Loucy (cell line): ENCODE measurements at regions not wholly inside any gene's neighbourhood (a gene's known extent, or its start where the extent isn't known, plus 50 kb on each side); places are given as distances from the start of the nearest gene placed in this dataset.

Experiments
- EZH2phosphoT487 ChIP-seq: fragments of 200-600 bp; IDR thresholded peaks from 2 replicates; pipeline ENCODE4 v1.6.1; 2018; ENCODE audit warnings: antibody characterized with exemption, mild to moderate bottlenecking, moderate library complexity, borderline replicate concordance
- TF ChIP-seq, protein P1 (sequence below): fragments of 200-600 bp; sonication (generic); conservative IDR thresholded peaks from 2 replicates; pipeline ENCODE4 v1.5.1; 2014; ENCODE audit warnings: mild to moderate bottlenecking, antibody characterized with exemption, low read length

DNA sequence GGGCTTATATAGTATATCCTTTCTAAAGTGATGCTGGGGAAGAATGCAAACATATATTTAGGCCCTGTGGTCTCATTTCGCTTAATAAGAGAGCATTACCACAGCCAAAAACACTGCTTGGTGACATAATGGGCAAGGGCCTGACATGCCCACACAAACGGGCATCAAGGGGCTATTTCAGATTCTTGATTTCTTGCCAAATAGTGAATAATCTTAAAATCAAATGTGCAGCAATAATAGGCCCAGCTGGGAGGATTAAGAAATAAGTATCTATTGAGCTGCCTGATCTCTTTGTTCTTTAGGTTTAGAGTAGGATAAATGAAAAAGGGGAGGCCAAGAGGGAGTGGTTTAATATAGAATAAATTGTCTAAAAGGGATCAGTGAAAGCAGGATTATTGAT is 241.0 kb upstream of the GBE1 start:
- TF ChIP-seq, protein P1, sequence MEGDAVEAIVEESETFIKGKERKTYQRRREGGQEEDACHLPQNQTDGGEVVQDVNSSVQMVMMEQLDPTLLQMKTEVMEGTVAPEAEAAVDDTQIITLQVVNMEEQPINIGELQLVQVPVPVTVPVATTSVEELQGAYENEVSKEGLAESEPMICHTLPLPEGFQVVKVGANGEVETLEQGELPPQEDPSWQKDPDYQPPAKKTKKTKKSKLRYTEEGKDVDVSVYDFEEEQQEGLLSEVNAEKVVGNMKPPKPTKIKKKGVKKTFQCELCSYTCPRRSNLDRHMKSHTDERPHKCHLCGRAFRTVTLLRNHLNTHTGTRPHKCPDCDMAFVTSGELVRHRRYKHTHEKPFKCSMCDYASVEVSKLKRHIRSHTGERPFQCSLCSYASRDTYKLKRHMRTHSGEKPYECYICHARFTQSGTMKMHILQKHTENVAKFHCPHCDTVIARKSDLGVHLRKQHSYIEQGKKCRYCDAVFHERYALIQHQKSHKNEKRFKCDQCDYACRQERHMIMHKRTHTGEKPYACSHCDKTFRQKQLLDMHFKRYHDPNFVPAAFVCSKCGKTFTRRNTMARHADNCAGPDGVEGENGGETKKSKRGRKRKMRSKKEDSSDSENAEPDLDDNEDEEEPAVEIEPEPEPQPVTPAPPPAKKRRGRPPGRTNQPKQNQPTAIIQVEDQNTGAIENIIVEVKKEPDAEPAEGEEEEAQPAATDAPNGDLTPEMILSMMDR: no peak
- no peak for TF ChIP-seq EZH2phosphoT487
